DND-41 (cell line): ENCODE measurements at regions not wholly inside any gene's neighbourhood (a gene's known extent, or its start where the extent isn't known, plus 50 kb on each side); places are given as distances from the start of the nearest gene placed in this dataset.

Source experiments
- ATAC-seq: fragments of 200-7000 bp; cut with Tn5 transposase; 3 replicates; pipeline ENCODE4 v1.9.1; 2021; ENCODE audit warnings: low read depth; ENCODE audit not compliant: insufficient read depth
- DNase-seq: peaks from one replicate; pipeline ENCODE4 v3.0.0-alpha.2; 2020
- H2AFZ ChIP-seq: 2 replicates; pipeline ENCODE4 v1.6.0; 2012; ENCODE audit warnings: low read depth, low read length
- H3K27ac ChIP-seq: 2 replicates; pipeline ENCODE4 v1.5.1; 2012; ENCODE audit warnings: low read length, inconsistent platforms
- H3K27me3 ChIP-seq: fragments of 200-600 bp; sonication (generic); 2 replicates; pipeline ENCODE4 v1.6.0; 2012; ENCODE audit warnings: low read length, mild to moderate bottlenecking, inconsistent platforms; ENCODE audit not compliant: insufficient read depth, poor library complexity
- H3K36me3 ChIP-seq: 2 replicates; pipeline ENCODE4 v1.5.1; 2012; ENCODE audit warnings: low read length, inconsistent platforms; ENCODE audit not compliant: insufficient read depth
- H3K4me1 ChIP-seq: 2 replicates; pipeline ENCODE4 v1.5.1; 2012; ENCODE audit warnings: mild to moderate bottlenecking, low read length; ENCODE audit not compliant: insufficient read depth
- H3K4me2 ChIP-seq: 2 replicates; pipeline ENCODE4 v1.6.0; 2012; ENCODE audit warnings: mild to moderate bottlenecking, moderate library complexity, low read length, inconsistent platforms; ENCODE audit not compliant: insufficient read depth
- H3K4me3 ChIP-seq, 2 experiments: fragments of 200-600 bp in 1 of 2; shearing (Covaris generic) in 1 of 2; 2 replicates each; pipeline ENCODE4 v1.5.1; 2012 to 2016; ENCODE audit warnings: inconsistent platforms in 2 of 2, low read length in 2 of 2, mild to moderate bottlenecking in 2 of 2, low read depth in 1 of 2, moderate library complexity in 1 of 2
- H3K79me2 ChIP-seq: 2 replicates; pipeline ENCODE4 v1.6.0; 2012; ENCODE audit warnings: low read length, inconsistent platforms; ENCODE audit not compliant: insufficient read depth
- H3K9ac ChIP-seq: 2 replicates; pipeline ENCODE4 v1.6.0; 2012; ENCODE audit warnings: low read depth, mild to moderate bottlenecking, inconsistent platforms, low read length, moderate library complexity
- H3K9me3 ChIP-seq: 2 replicates; pipeline ENCODE4 v1.5.1; 2012; ENCODE audit warnings: low read length, moderate library complexity, mild to moderate bottlenecking, inconsistent platforms; ENCODE audit not compliant: insufficient read depth, severe bottlenecking
- H4K20me1 ChIP-seq: 2 replicates; pipeline ENCODE4 v1.6.0; 2012; ENCODE audit warnings: low read length; ENCODE audit not compliant: insufficient read depth
- EZH2 ChIP-seq: IDR thresholded peaks from 3 replicates; pipeline ENCODE4 v1.6.1; 2012; ENCODE audit warnings: borderline replicate concordance, low read depth, mild to moderate bottlenecking, moderate library complexity, low read length, inconsistent platforms; ENCODE audit not compliant: severe bottlenecking
- TF ChIP-seq, protein P1 (sequence below): IDR thresholded peaks from 2 replicates; pipeline ENCODE4 v1.5.1; 2012; ENCODE audit warnings: borderline replicate concordance, low read length, moderate library complexity, mild to moderate bottlenecking; ENCODE audit not compliant: poor library complexity, severe bottlenecking; ENCODE audit errors: extremely low read depth

GRCh38 chr13:87005511-87005910, 665.7 kb upstream of the SLITRK5 start:
- no peak overlapping the region for H3K27ac ChIP-seq
- no peak for DNase-seq
- H4K20me1 ChIP-seq = no peaks in the 10 kb centered on the region
- H3K4me2 ChIP-seq = no peak overlapping the region
- H3K36me3 ChIP-seq = no peaks in the 10 kb centered on the region
- H3K4me3 ChIP-seq = no peak overlapping the region
- no peaks in the 10 kb centered on the region for H3K79me2 ChIP-seq
- no peaks in the 10 kb centered on the region for H3K27me3 ChIP-seq
- H2AFZ ChIP-seq = no peak overlapping the region
- TF ChIP-seq, protein P1, sequence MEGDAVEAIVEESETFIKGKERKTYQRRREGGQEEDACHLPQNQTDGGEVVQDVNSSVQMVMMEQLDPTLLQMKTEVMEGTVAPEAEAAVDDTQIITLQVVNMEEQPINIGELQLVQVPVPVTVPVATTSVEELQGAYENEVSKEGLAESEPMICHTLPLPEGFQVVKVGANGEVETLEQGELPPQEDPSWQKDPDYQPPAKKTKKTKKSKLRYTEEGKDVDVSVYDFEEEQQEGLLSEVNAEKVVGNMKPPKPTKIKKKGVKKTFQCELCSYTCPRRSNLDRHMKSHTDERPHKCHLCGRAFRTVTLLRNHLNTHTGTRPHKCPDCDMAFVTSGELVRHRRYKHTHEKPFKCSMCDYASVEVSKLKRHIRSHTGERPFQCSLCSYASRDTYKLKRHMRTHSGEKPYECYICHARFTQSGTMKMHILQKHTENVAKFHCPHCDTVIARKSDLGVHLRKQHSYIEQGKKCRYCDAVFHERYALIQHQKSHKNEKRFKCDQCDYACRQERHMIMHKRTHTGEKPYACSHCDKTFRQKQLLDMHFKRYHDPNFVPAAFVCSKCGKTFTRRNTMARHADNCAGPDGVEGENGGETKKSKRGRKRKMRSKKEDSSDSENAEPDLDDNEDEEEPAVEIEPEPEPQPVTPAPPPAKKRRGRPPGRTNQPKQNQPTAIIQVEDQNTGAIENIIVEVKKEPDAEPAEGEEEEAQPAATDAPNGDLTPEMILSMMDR = no peak
- TF ChIP-seq EZH2 = no peak
- no peak for ATAC-seq
- H3K4me1 ChIP-seq = no peaks in the 10 kb centered on the region
- H3K9me3 ChIP-seq = no peaks in the 10 kb centered on the region
- no peak overlapping the region for H3K9ac ChIP-seq

DNA sequence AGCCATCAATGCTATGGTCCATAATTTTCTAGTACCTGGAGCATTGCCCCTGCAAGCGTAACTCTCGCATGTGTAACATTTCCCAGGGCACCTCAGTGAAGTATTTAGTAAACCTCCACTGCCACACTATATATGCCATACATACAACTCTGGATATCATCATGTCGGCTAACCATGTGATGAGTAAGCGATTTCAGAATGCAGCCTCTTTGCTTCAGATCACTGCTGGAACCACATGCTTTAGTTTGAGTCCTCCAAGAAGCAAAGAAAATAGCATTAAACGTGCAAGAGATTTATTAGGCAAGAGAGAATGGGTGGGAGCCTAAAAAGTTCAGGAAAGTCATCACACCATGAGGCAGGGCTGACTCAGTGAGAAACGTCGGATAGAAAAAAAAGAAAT, 635.6 kb upstream of the SLITRK5 start:
- H3K4me3 ChIP-seq = no peak overlapping the region
- ATAC-seq = no peak
- no peak overlapping the region for H2AFZ ChIP-seq

GRCh38 chr13:87042946-87043345, 628.2 kb upstream of the SLITRK5 start:
- no peak for ATAC-seq
- H4K20me1 ChIP-seq = no peaks in the 10 kb centered on the region
- H3K4me1 ChIP-seq = no peaks in the 10 kb centered on the region
- H3K27me3 ChIP-seq = no peaks in the 10 kb centered on the region
- H3K9me3 ChIP-seq = no peaks in the 10 kb centered on the region
- no peak overlapping the region for H3K9ac ChIP-seq
- no peak overlapping the region for H3K4me3 ChIP-seq
- H3K79me2 ChIP-seq = no peaks in the 10 kb centered on the region
- no peak overlapping the region for H3K27ac ChIP-seq
- DNase-seq = no peak
- H3K4me2 ChIP-seq = no peak overlapping the region
- no peak overlapping the region for H2AFZ ChIP-seq
- no peak for TF ChIP-seq EZH2
- TF ChIP-seq, protein P1 = no peak
- H3K36me3 ChIP-seq = no peaks in the 10 kb centered on the region

More for the DNA sequence above, 635.6 kb upstream of the SLITRK5 start:
- H3K27me3 ChIP-seq = no peaks in the 10 kb centered on the region
- no peak for DNase-seq
- H3K4me2 ChIP-seq = no peak overlapping the region
- no peaks in the 10 kb centered on the region for H3K9me3 ChIP-seq
- H3K9ac ChIP-seq = no peak overlapping the region
- no peaks in the 10 kb centered on the region for H3K36me3 ChIP-seq
- no peaks in the 10 kb centered on the region for H3K4me1 ChIP-seq
- TF ChIP-seq, protein P1 = no peak
- no peak for TF ChIP-seq EZH2
- no peaks in the 10 kb centered on the region for H3K79me2 ChIP-seq
- H4K20me1 ChIP-seq = no peaks in the 10 kb centered on the region
- H3K27ac ChIP-seq = no peak overlapping the region

GRCh38 chr13:87052731-87053130, 618.4 kb upstream of the SLITRK5 start:
- H2AFZ ChIP-seq = no peak overlapping the region

More at GRCh38 chr13:87052731-87053130, 618.4 kb upstream of the SLITRK5 start:
- Histone ChIP-seq H4K20me1 (no peaks in the 10 kb centered on the region), H3K9ac (no peak overlapping the region), H3K4me1 (no peaks in the 10 kb centered on the region), H3K4me2 (no peak overlapping the region), H3K4me3 (no peak overlapping the region), H3K9me3 (no peaks in the 10 kb centered on the region), H3K79me2 (no peaks in the 10 kb centered on the region), H3K36me3 (no peaks in the 10 kb centered on the region), H3K27ac (no peak overlapping the region), H3K27me3 (no peaks in the 10 kb centered on the region)
- ATAC-seq (no peak), DNase-seq (no peak)
- TF ChIP-seq, protein P1 = no peak
- no peak for TF ChIP-seq EZH2
